ENCODE measurements at regions not wholly inside any gene's neighbourhood (a gene's known extent, or its start where the extent isn't known, plus 50 kb on each side); places are given as distances from the start of the nearest gene placed in this dataset.
"Not testable (repeated sequence)": the region's sequence is repeated elsewhere in the genome, so short reads cannot be mapped to it uniquely, and the experiment has no call there.

DNA sequence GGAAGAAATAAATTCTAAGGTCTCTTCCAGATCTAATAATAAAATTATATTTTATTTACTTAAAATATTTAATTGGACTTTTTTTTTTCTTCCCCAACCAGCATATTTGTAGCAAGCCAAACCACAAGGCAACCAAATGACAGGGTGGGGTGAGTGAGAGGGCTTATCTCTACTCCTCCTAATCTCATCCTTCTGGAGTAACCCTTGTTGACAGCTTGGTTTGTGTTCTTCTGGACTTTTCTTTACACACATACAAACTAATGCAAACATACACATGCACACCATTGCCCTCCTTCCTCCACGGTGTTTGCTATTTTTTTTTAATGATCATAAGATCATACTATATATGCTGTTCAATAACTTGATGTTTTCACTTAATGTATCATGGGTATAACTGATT, 383.1 kb downstream of the DLEU7 start:
- no peak for DNase-seq

GRCh38 chr13:50461189-50461588, 382.3 kb downstream of the DLEU7 start:
- DNase-seq = no peak

DNA sequence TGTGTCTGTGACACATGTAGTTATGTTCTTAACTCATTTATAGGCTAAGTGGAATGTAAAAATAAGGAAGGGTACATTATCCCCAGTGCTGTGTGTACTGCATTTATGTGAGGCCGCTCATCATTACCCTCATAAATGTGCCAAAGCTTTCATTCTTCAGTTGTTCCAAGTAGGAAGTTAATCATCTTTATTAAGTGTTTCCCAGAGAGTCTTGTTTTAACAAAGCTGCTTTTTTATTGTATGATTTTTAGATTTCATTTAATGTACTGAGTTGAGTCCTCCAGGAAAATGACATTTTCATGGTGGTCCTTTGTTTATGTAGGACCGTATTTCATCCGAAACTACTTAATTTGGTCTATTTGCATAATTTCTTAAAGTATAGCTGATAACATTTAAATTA, 379.8 kb downstream of the DLEU7 start:
- DNase-seq = no peak

GRCh38 chr13:50464349-50465251, 378.9 kb downstream of the DLEU7 start:
- no peak for DNase-seq

DNA sequence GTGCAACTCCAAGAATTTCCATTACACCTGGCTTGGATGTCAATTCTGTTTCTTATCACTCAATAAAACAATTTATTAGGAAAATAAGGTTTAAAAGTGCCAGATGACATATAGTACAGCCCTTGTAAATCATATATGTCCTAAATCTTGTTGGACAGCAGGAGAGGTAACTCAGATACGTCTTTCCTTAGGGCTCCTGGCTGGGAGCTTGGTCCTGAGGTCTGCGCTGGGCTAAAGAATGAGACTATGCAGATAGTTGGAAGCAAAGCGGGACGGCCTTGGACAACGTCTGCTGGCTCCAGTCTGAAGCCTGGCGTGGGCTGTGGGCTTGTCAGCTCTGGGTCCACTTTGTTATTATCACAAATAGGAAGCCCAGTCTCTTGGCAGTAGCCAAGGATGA, 377.0 kb downstream of the DLEU7 start:
- DNase-seq = no peak

- DNase-seq = no peak
These were observed 376.1 kb downstream of the DLEU7 start for GRCh38 chr13:50467156-50468110.

GRCh38 chr13:50468849-50469669, 374.4 kb downstream of the DLEU7 start:
- no peak for DNase-seq

GRCh38 chr13:50473050-50473449, 370.4 kb downstream of the DLEU7 start:
- DNase-seq = not testable (repeated sequence)

- no peak for DNase-seq
These were observed 369.3 kb downstream of the DLEU7 start for GRCh38 chr13:50474088-50474662.

DNA sequence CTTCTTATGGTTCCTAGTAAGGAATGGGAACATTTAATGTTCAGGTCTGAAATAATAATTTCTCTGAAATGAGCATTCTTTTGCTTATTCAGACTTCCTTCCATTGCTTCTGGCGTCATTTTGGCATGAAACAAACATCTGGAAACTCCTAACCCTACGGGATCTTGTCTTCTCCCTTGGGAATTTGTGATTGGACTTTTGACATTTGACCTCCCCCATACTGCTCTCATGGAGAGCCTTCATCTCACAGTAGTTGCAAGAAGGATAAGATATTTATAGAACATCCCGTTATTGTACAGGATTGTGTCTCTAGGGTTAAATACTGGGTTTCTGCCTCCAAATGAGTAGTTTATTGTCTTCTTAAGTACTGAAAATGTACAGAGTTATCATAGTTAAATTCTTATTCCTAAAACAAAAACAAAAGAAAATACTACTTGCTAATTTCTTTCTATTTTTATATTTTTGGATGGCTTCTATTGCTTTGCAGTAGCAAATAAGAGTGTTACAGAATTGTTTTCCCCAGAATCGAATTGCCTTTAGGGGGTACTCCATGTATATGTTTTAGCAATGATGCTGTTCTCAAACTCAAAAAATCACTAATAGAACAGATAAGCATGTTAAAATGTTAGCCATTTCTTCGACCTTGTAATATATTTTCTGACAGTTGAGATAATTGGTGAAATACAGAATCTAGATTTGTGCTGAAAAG, 366.8 kb downstream of the DLEU7 start:
- no peak for DNase-seq

DNA sequence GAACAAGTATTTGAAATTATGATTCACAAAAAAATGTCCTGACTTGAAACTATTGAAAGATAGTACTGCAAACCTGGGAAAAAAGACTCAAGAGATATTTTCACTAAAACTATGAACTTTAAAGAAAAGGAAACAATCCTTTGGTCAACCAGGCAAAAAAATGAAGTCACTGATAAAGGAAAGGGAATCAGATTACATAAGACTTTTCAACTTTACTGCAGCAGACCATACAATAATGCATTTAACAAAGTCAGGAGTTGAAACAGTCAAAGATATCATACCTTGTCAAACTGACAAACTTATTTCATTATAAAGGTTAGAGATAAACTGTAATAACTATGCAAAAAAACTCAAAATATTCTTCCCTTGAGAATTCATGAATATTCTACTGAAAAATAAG, 361.6 kb downstream of the DLEU7 start:
- no peak for DNase-seq

GRCh38 chr13:50483416-50483815, 360.1 kb downstream of the DLEU7 start:
- no peak for DNase-seq

- no peak for DNase-seq
These were observed 358.9 kb downstream of the DLEU7 start for GRCh38 chr13:50484472-50485113.

GRCh38 chr13:50485979-50486935, 357.2 kb downstream of the DLEU7 start:
- DNase-seq = no peak

DNA sequence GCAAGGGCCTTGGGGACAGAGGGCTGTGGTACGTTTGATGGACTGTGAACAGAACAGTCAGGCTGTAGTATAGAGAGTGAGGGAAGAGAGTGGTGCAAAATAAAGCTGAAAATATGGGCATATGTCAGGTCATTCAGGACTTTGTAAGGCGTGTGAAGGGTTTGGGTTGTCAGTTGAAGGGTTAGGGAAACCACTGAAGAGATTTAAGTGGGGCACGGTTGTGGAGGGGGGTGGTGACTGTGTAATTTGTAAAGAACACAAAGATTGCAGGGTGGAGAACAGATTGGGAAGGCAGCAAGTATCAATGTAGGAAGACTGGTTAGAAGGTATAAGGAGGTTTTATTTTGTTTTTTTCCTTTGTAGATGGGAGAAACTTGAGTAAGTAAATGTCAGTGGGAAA, 349.8 kb downstream of the DLEU7 start:
- no peak for DNase-seq

DNA sequence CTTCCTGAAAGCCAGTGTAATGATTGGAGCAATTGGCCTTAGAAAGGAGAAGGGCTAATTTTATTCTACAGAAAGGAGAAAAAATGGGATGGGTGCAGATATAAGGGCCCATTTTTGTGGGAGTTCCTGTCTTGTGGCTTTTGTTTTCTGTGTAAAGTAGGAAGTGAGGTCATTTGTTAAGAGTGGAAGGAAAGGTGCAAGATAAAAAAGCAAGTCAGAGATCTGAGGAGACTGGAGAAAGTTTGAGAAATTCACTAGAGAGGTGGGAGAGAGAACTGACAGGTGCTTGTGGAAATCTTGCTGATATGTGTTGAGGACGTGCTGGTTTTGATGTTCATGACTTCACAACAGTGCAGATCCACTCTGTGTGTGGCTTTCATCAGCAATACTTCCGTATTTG, 349.4 kb downstream of the DLEU7 start:
- no peak for DNase-seq

- DNase-seq = not testable (repeated sequence)
These were observed 340.3 kb downstream of the DLEU7 start for GRCh38 chr13:50503212-50503611.

- no peak for DNase-seq
These were observed 334.3 kb downstream of the DLEU7 start for GRCh38 chr13:50509167-50509566.

GRCh38 chr13:50509771-50510441, 333.6 kb downstream of the DLEU7 start:
- no peak for DNase-seq
